CD1c-positive myeloid dendritic cell (primary cell): ENCODE measurements at regions not wholly inside any gene's neighbourhood (a gene's known extent, or its start where the extent isn't known, plus 50 kb on each side); places are given as distances from the start of the nearest gene placed in this dataset.
A peak's percentile ranks its signal among the peaks of the same experiment; 100 is the strongest.

Experiments used
- DNase-seq: peaks from one replicate; pipeline ENCODE4 v3.0.0-alpha.2; 2016; ENCODE audit errors: extremely low spot score

- no peak for DNase-seq
Measured at GRCh38 chr3:189042832-189043231, 128.9 kb upstream of the TPRG1 start.

GRCh38 chr3:189049458-189050236, 122.1 kb upstream of the TPRG1 start:
- no peak for DNase-seq

DNA sequence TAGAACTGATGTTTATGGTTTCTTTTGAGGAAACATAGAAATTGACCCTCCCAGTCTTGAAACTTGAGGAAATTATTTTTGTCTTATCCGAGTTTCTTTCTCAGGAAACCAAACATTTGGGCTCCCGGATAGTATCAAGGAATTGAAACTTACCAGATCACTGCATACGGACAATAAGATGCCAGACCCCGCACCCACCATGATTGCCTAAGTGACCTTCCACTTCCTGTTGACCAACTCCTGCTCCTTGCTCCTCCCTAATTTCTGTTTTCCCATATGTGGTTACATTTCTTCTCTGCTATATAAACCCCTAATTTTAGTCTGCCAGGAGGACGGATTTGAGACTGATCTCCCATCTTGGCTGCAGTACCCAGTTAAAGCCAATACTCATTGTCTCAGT, 118.4 kb upstream of the TPRG1 start:
- DNase-seq = peak; percentile 11

GRCh38 chr3:189056646-189057335, 115.0 kb upstream of the TPRG1 start:
- DNase-seq = no peak

- no peak for DNase-seq
Measured at GRCh38 chr3:189057369-189057768, 114.4 kb upstream of the TPRG1 start.

- DNase-seq = no peak
Measured at GRCh38 chr3:189058071-189058470, 113.7 kb upstream of the TPRG1 start.

GRCh38 chr3:189070965-189071364, 100.8 kb upstream of the TPRG1 start:
- DNase-seq = no peak

DNA sequence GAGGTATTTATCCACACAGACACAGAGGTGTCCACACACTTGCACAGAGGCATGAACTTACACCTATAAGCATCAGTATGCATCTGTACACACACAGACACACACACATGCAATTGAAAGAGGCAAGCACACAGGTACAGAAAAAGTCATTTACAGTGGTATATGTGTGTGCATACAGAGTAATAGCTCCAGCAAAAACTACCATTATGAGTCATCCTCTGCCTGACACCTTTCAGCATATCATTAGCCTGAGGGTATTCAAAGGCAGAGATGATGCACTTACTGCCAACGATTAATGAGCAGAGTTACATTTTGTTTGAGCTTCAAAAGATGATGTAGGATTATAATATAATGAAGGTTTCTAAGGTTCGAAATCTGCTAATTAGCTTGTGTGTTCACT, 100.3 kb upstream of the TPRG1 start:
- no peak for DNase-seq

DNA sequence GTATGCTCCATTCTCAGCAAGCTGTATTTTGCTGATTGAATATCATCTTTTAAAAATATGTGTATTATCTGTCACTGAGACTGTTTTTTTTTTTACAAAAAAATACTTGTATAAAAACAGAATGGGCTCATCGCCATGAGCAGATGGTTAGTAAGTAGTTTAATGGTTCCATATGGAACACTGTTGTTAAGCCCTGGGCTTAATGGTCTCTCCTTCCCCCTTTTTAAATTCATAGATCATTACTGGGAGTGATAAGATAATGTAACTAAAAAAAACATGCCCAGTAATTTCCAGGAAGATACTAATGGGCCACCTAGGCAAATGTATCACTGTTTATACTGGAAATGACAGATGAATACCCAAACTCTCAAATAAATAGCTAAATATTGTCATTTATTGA, 95.3 kb upstream of the TPRG1 start:
- no peak for DNase-seq

- no peak for DNase-seq
Measured at GRCh38 chr3:189080745-189081144, 91.0 kb upstream of the TPRG1 start.

DNA sequence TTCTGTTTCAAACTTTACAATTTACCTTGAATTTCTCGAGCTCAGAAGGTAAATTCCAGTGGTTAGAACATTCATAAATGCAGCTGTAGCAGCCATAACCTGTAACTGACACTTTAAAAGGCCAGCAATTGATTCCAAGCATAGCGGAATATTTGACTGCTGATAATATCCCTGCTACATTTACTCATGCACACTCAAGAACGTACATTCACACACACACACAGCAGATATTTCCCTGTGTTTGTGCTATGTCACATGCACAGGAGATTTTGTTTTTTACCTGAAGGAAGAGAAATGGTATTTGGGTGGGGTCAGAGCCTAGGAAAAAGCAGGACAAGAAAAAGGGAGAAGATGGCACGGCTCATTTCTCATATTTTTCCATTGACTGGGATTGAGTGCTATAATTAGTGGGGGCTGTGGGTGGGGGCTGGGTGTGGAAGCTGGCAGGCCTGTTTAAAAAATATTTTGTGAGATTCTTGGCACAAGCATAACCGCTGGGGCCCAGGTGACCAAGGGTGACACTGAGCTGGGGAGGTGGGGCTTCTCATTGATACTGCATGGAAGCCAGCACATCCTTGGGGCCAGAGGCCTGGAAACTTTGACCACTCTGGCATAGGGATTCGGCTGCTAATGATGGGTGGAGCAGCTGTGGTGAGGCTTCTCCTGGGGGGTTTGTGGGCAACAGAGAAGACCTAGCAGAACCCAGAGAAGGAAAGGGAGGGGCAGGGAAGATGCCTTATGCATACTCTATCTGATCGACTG, 88.9 kb upstream of the TPRG1 start:
- DNase-seq = no peak

DNA sequence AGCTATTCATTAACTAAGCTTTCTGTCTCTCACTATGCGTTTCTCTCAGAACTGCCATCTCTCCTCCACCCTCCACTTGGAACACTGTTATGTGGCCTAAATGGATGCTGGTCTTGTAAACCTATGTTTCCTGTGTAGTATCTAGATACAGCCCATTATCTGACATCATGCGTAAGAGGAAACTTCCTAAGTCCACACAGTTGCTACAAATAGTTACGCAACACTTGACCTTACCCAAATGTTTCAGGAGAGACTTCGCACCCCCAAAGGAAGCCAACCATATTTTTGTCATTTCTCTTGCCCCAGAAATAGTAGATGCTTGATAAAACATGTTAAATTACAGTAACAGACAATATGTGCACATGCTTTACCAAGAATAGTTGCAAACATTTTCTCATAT, 87.2 kb upstream of the TPRG1 start:
- DNase-seq = no peak

GRCh38 chr3:189092547-189092946, 79.2 kb upstream of the TPRG1 start:
- DNase-seq = no peak

DNA sequence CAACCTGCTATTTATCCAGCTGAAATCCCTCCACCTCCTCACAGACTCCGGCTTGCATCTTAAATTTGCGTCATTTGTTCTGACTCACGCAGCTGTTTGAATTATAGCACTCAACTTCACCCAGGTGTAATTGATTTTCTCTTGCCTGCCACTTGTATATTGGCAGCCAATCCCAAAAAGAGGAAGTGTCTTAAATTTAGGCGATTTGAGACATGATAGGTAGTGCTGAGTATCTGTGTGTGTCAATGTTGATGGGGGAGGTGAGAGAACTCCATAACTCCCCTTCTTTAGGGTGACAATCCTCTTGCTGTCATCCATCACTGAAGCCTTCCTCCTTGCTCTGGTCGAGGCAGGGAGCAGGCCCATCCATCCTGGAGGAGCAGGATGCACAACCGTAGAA, 77.2 kb upstream of the TPRG1 start:
- no peak for DNase-seq

GRCh38 chr3:189096092-189096491, 75.7 kb upstream of the TPRG1 start:
- no peak for DNase-seq

DNA sequence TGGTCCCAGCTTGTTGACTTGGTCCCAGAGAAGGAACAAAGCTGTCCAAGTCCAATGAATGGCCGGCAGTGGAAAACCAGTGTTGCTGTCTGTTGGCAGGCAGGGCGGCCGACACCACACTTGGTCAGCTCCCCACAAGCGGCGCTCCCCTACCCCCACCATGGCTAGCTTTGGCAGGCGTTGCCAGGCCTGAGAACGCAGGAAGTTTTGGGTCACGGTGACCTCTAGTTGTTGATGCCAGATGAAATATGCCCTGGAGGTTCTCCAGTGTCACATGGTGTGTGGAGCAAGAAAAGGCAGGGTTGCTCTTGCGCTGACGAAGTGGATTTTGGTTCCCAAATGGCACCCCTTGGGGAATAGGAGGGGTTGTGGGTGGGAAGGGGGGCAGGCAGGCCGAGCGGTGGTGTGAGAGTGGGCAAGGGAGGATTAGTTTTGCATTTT, 72.7 kb upstream of the TPRG1 start:
- no peak for DNase-seq

GRCh38 chr3:189099505-189100290, 72.1 kb upstream of the TPRG1 start:
- no peak for DNase-seq

DNA sequence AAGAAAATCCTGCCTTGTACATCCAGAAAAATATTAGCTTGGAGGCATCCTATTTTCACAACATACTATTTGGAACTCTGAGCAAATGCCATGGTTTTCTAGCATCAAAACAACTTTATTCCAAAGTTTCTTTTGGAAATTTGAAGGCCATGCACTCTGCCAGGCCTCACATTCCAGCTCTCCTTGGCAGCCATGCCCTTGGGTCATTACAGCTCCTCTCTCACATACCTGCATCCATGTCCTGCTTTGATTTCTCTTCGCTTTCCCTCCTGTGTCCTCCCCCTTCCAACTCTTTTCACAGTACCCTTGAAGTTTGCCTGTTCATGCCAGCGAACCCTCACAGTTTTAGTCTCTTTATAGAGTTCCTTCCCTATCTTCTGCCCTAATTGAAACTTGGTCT, 70.9 kb upstream of the TPRG1 start:
- DNase-seq = no peak

DNA sequence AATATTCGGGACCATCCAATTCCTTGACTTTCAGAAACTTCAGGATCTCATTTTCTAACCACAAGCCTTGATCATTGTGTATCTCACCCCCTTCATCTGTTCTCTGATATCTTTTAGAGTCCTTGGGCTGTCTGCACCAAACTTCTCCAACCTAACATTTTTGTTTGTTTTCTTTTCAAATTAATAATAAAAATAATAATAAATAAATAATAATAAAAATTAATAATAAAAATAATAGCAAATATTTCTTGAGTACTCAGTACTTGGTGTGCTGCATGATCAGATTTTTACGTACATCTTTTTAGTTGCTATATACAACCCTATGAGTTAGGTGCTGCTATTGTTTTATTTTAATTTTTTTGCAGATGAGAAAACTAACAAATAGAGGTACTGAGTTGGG, 70.2 kb upstream of the TPRG1 start:
- no peak for DNase-seq

DNA sequence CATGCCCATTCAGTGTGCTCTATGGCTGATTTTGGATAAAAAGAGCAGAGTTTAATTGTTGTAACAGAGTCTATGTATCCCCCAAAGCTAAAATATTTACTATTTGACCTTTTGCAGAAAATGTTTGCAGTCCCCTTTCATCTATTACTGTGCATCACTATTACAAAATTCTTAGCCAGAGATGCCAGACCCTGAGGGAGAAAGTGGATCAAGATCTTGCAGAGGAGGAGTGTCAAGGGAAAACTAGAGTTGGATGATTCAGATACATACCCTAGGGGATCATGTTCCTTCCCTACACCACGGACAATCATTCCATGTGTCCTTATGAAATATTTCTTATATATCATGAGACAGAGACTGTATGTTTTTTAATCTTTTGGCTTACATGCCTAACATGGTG, 68.6 kb upstream of the TPRG1 start:
- no peak for DNase-seq

DNA sequence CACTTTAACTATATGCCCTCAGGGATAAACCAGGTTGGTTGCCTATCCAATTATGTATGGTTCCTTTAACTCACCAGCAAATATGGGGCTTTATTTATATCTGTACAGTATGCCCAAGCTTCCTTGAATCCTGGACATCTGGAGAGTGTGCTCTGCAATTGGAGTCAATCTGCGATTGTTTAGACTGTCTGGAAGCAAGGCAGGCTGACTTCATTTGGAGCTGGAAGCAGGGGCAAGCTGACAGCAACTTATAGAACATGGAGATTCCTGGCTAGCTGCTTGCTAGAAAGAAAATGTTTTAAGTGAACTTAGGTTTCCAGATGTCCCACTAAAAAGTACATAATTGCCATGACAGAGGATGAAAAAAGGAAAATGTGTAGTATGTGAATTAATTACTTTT, 63.7 kb upstream of the TPRG1 start:
- no peak for DNase-seq

GRCh38 chr3:189108735-189109134, 63.0 kb upstream of the TPRG1 start:
- no peak for DNase-seq
